ENCODE measurements at regions not wholly inside any gene's neighbourhood (a gene's known extent, or its start where the extent isn't known, plus 50 kb on each side); places are given as distances from the start of the nearest gene placed in this dataset.

DNA sequence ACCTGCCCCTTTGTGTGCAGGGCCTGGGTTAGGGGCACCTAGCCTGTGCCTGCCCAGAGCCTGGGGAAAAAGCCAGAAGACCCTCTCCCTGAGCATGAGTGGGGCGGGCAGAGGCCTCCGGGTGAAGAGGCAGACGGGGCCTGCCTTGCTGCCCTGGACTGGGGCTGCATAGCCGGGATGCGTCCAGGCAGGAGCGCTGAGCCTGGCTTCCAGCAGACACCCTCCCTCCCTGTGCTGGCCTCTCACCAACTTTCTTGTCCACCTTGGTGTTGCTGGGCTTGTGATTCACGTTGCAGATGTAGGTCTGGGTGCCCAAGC, 216.1 kb downstream of the TMEM121 start:
- TF ChIP-seq, protein P1, sequence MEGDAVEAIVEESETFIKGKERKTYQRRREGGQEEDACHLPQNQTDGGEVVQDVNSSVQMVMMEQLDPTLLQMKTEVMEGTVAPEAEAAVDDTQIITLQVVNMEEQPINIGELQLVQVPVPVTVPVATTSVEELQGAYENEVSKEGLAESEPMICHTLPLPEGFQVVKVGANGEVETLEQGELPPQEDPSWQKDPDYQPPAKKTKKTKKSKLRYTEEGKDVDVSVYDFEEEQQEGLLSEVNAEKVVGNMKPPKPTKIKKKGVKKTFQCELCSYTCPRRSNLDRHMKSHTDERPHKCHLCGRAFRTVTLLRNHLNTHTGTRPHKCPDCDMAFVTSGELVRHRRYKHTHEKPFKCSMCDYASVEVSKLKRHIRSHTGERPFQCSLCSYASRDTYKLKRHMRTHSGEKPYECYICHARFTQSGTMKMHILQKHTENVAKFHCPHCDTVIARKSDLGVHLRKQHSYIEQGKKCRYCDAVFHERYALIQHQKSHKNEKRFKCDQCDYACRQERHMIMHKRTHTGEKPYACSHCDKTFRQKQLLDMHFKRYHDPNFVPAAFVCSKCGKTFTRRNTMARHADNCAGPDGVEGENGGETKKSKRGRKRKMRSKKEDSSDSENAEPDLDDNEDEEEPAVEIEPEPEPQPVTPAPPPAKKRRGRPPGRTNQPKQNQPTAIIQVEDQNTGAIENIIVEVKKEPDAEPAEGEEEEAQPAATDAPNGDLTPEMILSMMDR (IDR thresholded peaks at IDR 0.05; ENCODE audit: insufficient read depth, low read length), result no peak
- no peak for TF ChIP-seq POLR2AphosphoS5 (IDR thresholded peaks at IDR 0.05; ENCODE audit: low read depth)
- TF ChIP-seq, protein P2, sequence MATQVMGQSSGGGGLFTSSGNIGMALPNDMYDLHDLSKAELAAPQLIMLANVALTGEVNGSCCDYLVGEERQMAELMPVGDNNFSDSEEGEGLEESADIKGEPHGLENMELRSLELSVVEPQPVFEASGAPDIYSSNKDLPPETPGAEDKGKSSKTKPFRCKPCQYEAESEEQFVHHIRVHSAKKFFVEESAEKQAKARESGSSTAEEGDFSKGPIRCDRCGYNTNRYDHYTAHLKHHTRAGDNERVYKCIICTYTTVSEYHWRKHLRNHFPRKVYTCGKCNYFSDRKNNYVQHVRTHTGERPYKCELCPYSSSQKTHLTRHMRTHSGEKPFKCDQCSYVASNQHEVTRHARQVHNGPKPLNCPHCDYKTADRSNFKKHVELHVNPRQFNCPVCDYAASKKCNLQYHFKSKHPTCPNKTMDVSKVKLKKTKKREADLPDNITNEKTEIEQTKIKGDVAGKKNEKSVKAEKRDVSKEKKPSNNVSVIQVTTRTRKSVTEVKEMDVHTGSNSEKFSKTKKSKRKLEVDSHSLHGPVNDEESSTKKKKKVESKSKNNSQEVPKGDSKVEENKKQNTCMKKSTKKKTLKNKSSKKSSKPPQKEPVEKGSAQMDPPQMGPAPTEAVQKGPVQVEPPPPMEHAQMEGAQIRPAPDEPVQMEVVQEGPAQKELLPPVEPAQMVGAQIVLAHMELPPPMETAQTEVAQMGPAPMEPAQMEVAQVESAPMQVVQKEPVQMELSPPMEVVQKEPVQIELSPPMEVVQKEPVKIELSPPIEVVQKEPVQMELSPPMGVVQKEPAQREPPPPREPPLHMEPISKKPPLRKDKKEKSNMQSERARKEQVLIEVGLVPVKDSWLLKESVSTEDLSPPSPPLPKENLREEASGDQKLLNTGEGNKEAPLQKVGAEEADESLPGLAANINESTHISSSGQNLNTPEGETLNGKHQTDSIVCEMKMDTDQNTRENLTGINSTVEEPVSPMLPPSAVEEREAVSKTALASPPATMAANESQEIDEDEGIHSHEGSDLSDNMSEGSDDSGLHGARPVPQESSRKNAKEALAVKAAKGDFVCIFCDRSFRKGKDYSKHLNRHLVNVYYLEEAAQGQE (IDR thresholded peaks at IDR 0.05; ENCODE audit: insufficient replicate concordance, low read depth), result no peak
